Mammary epithelial cell (primary cell): ENCODE measurements at regions not wholly inside any gene's neighbourhood (a gene's known extent, or its start where the extent isn't known, plus 50 kb on each side); places are given as distances from the start of the nearest gene placed in this dataset.
"Not testable (repeated sequence)": the region's sequence is repeated elsewhere in the genome, so short reads cannot be mapped to it uniquely, and the experiment has no call there.

ENCODE experiments used
- CTCF ChIP-seq, 2 donors: IDR thresholded peaks in 1 of 2; conservative IDR thresholded peaks in 1 of 2; 2 replicates each; pipeline ENCODE4 v1.5.1; 2011 to 2012; ENCODE audit warnings: inconsistent platforms in 2 of 2, low read length in 2 of 2, mild to moderate bottlenecking in 2 of 2, control low read depth in 1 of 2, low read depth in 1 of 2; ENCODE audit not compliant: insufficient read depth in 1 of 2; ENCODE audit errors: extremely low read depth in 1 of 2
- EZH2 ChIP-seq: IDR thresholded peaks from 2 replicates; pipeline ENCODE4 v1.6.1; 2012; ENCODE audit warnings: low read length, inconsistent platforms, borderline replicate concordance

- TF ChIP-seq CTCF (conservative IDR thresholded peaks at IDR 0.05 in 1 of 2, IDR thresholded peaks at IDR 0.05 in 1 of 2; ENCODE audit: extremely low read depth in 1 of 2, insufficient read depth in 1 of 2, low read depth in 1 of 2, low read length in 2 of 2); EZH2: not testable (repeated sequence)
Measured at GRCh38 chr5:120351071-120351470, 113.0 kb upstream of the PRR16 start.
